ENCODE measurements at regions not wholly inside any gene's neighbourhood (a gene's known extent, or its start where the extent isn't known, plus 50 kb on each side); places are given as distances from the start of the nearest gene placed in this dataset.

GRCh38 chr3:180189310-180189648, 152.5 kb upstream of the PEX5L start:
- TF ChIP-seq CTCF (conservative IDR thresholded peaks at IDR 0.05; ENCODE audit: low read depth, low read length) (no peak), EZH2 (IDR thresholded peaks at IDR 0.05; ENCODE audit: borderline replicate concordance, low read depth, low read length, poor library complexity, severe bottlenecking) (no peak)
